8988T (cell line): ENCODE measurements at regions not wholly inside any gene's neighbourhood (a gene's known extent, or its start where the extent isn't known, plus 50 kb on each side); places are given as distances from the start of the nearest gene placed in this dataset.
"Not testable (repeated sequence)": the region's sequence is repeated elsewhere in the genome, so short reads cannot be mapped to it uniquely, and the experiment has no call there.

Source experiments
- DNase-seq: peaks from one replicate; pipeline ENCODE4 v3.0.0; 2011

DNA sequence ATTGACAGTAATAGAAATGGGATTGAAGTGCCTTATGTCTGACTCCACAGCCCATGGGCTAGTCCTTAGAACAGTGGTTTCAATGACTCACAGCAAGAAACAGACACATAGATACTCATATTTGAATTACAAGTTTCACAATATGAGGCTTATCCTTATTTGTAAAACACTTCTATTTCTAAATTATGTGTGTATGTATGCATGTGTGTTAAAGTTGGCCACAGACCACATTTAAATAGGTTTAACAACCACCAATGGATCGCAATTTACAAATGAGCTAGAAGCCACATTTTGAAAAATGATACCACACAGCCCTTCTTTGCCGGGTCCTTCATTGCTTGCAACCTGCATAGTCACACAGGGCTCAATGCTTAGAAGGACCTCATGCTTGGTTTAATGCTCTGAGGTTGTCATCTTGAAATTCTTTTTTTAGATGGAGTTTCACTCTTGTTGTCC is 157.8 kb upstream of the PREP start:
- DNase-seq, result no peak

DNA sequence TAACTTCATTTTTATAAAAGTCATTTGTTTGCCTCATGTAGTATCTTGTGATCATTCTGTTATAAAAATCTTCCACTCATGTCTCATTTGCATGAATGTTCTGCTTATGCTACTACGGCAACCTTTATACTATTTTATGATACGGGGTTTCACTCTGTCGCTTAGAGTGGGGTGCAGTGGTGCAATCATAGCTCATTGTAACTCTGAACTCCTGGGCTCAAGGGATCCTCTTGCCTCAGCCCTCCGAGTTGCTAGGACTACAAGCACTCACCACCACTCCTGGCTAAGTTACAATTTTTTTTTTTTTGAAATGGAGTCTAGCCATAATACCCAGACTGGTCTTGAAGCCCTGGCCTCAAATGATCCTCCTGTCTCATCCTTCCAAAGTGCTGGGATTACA is 154.4 kb upstream of the PREP start:
- DNase-seq, result no peak

DNA sequence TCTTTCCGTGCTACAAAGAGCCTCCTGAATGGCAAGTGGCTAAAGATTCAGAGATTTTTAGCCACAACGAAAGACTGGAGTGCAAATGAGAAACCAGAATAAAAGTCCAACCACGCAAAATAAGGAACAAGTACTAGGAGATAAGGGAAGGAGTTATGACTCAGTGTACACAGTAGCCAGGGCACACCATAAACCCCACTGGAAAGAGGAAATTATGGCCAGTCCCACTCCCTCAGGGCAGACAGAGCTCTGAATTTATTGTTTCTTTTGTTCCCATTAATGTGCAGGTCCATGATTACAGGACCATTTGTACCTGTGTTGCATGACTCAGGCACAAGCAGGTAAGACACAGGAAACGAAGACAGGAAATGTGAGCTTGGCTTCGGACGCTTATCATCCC is 150.3 kb upstream of the PREP start:
- no peak for DNase-seq

DNA sequence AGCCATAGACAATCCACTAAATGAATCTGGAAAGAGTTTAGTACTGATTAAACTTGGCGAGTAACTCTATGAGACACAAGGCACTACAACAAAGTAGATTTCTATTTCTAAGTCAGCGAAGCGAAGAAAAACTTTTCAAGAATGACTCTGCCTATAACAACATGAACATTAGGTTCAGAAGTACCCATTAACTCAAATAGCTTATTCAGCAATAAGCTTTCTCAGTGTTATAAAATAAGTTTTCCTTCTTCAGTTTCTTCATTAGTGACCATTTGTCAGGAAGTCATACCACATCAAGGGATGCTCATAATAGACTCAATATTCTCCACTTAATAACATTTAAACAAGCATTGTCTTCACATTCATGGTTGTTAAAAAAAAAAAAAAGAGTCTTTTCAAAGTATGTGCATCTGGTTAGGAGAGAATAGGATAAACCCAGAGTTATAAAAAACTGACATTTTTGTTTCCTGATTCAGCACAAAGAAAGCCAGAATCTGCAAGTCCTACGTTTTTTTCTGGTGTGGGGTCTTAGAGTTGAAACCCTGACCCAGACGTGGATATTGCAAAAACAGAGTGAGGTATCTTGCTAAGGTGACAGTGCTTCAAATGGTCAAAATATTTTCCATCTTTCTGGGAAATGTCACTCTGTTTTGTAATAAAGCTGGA is 148.2 kb upstream of the PREP start:
- DNase-seq, result no peak

DNA sequence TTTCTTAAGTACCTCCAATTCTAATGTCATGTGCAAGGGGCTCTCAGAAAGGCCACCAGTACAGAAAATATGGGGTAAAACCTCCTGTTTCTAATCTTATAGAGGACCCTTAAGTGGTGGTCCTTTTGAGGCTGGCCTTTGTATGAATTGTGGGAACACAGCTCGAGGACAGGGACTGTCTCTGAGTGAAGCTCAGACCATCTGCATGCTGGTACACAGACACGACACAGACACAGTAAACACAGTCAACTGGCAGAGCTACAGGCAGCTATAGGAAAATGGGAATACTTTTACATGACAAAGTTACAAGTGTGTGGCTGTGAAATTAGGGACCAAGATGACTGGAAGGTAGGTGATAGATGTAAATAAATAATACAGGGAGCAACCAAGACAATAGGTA is 143.9 kb upstream of the PREP start:
- DNase-seq, result no peak

DNA sequence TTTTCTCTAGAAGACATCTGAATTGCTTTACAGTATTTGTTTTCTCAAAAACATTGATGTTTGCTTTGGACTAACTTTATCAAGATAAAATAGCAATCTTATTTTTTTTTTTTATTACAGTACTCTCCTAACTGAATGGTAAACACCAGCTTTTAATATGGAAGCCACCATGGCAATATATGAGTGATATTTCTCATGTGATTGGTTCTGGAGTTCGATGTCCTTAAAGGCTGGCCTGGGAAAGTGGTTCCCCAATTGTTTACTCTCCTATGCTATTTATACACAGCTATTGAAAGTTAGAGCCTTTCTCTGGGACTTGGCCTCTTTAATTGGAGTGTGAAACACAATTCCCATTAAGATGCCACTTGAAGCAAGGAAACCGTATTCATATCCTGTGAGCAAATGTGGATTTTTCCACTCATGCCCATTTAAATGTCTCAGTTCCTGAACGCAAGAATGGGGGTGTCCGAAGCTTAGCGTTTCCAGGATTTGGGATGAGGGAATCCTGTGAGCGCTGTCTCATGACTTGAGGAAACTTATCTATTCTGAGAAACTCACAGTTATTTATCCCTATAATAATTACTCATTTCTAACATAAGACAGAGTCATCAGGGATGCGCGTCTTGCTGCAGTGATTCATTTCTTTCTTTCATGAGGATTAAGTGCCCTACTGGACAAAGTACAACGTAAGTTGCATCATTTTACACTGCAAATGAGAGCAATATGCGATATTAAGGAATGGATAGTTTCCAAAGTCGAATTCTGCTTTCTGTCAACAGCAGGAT is 143.3 kb upstream of the PREP start:
- no peak for DNase-seq

DNA sequence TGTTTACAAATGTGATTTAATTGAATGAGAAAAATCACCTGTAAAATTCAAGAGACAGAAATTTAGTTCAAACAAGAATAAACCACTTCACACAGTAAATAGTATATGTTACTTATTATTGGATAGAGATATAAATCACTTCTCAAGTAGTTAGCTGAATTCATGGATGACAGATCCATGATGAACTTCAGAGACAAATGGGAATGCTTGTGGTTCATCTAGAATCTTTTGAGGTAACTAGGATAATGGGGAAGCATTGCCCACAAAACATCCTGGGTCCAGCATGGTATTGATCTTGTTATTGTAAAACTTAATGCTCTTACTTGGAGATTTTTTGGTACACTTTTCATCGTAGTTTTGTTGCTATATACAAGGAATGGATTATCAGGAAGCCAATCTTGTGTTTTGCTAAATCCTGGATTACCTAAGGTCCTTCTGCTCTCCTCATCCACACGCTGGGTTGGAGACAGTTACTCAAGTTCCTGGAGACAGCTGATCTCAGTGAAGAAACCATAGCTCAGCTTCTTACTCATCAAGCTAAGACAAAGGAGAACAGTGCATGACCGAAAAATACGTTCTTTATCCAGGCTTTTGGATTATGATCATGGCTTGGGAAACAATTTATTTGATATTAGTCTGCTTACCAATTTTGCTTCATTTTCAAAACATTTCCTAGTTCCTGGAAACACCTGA is 142.5 kb upstream of the PREP start:
- no peak for DNase-seq

DNA sequence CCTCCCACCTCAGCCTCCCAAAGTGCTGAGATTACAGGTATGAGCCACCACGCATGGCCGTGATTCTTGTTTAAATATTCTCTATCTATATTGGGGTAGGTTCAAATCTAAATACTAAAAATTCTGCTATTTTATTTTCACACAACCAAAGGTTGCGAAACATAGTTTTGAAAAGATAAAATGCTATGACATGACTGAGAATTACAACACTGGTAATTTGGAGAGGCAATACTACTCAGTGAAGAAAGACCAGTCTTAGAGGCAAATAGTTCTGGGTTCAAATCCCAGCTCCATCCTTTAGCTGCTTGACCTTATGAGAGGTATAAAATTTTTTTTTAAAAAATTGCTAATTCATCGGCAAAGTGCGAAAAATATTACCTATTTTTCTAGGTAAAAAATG is 137.0 kb upstream of the PREP start:
- DNase-seq, result no peak

DNA sequence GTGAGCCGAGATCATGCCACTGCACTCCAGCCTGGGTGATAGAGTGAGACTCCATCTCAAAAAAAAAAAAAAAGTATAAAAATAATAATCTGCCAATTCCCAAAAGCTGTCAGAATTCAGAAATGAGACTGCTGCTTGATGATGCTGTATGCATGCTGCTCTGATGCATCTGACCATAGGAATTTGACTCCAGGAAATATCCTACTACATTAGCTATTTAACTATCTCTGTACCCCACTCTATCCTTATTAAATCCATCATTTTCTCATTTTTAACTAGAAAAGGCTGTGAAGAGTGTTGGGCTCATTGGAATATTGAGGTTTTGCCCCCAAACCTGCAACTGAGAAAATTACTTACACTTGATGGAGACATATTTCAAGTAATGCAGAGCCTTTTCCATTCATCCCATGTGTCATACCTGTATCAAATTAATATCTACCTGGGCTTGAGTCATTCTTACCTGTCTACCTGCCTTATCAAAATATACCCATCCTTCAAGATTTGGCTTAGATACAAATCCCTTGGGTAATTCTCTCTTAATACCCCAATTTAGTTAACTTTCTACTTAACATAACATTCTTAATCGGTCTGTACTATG is 135.2 kb upstream of the PREP start:
- no peak for DNase-seq

DNA sequence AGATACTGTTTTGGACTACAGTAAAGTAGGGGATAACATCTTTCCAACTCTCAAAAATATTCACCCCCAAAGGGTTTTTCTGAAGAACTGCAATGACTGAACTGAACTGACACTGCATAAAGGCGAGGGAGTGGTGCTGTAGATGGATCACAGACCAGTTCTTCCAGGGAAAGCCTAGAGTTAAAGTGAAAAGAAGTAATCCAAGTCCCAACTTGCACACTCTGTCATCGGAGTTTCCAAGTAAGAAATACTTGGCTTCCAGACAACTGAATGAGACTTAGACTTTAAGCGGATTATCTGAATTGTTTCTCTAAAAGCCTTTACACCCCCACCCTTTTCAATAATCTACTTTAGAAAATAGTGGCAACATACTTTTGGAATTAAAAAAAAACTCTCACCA is 134.1 kb upstream of the PREP start:
- DNase-seq, result no peak

DNA sequence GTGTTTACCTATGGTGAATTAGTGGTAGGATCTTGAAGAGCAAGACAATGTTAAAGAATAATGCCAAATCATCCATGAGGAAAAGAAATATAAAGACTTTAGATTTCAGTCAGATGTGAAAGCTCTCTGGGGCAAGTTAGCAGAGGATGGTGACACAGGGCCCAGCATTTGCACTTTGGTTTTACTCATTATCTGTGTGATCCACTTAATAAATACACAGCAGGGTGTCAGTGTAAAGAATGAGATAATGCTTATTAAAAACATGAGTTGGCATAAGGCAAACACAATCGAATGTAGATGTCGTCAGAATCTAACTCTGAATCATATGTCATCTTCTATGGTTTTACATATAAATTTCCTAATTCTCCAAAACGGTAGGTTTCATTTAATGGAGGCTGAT is 130.4 kb upstream of the PREP start:
- no peak for DNase-seq

DNA sequence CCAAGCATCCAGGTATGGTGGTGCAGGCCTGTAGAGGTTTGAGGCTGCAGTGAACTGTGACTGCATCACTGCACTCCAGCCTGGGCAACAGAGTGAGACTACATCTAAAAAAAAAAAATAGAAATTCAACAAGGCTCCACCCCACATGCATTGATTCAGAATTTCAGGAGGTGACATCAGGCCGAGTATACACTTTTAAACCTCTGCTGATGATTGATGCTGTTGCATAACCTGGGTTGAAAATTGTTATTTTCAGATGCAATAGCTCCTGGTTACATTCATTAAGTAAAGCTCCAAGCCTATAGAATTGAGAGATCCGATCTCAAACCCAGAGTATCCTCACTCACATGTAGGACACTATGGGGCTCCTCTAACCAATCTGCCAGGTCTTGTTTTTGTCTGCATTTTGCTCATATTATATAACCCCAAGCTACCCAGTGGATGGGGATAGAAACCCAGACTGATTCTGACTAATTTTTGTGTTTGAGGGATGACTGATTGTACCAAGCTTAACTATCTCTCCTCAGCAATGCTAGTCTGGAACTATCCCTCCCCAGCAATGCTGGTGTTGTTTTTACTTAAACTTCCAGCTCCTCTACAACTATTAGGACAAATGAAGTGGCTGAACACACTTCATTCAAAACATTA is 123.5 kb upstream of the PREP start:
- no peak for DNase-seq

DNA sequence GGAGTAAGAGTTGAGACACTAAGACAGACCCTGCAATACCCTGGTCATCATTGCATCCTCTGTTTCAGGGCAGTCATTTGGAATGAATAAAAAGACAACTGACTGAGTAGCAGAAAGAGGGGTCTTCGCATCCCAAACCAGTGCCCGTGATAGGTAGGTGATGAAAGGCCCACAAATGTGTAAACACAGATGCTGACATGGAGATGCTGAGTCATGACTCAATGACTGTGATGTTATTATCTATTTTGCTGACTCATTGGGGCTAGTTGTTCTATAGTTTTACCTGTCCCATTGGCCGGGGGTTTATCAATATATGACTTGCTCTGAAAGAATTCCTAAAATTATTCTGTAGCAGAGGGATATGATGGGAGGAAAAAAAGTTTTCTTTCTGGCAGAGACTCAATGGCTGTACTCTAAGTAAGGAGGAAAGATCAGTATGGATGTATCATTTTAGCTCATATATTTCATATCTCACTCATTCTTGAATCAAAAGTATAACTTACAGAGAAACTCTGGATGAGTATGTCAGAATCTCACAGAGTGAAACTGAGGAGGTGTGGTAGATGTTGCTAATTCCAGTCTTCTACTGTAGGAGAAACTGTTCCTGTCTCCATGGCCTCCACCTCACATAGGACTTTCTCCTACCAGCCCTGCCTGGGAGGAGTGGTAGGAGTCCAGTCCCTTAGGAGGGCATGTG is 119.9 kb upstream of the PREP start:
- DNase-seq, result no peak

DNA sequence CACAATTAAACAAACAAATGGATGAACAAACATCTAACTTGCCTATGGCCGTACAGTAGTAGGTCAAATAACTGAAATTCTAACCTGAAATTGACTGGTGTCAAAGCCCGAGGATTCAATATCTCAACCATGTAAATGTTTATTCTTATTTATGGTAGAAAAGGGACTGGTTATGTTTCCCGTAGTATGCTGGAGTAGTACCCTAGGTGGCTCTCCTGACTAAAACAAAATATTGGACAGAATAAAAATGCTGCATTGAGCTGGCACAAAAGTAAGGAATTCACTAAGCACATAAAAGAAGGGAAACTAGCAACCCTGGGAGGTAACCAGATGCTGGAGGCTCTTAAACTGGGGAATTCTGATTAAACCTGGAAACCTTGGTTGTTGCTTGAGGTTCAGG is 117.1 kb upstream of the PREP start:
- no peak for DNase-seq

DNA sequence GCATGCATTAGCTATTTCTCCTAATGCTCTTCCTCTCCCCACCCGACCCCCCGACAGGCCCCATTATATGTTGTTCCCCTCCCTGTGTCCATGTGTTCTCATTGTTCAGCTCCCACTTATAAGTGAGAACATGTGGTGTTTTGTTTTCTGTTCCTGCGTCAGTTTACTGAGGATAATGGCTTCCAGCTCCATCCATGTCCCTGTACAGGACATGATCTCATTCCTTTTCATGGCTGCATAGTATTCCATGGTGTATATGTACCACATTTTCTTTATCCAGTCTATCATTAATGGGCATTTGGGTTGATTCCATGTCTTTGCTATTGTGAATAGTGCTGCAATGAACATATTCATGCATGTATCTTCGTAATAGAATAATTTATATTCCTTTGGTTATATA is 116.1 kb upstream of the PREP start:
- not testable (repeated sequence) for DNase-seq

DNA sequence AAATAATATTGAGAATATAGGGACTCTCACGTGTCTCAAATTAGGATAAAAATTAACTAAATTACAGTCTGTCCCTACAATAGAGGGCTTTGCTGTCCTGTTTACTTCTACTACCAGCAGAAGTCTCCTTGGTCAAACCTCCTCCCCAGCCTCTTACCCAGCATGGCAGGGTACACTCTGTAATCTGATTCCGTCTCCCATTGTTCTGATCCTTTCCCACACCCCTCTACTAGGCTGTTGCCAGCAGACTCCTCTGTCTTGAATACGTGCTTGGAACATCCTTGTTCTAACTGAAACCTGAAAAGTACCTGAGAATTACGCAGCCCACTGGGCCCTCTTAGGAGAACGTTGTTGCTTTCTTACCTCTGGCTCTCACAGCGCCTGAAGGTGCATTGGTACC is 112.2 kb upstream of the PREP start:
- no peak for DNase-seq

DNA sequence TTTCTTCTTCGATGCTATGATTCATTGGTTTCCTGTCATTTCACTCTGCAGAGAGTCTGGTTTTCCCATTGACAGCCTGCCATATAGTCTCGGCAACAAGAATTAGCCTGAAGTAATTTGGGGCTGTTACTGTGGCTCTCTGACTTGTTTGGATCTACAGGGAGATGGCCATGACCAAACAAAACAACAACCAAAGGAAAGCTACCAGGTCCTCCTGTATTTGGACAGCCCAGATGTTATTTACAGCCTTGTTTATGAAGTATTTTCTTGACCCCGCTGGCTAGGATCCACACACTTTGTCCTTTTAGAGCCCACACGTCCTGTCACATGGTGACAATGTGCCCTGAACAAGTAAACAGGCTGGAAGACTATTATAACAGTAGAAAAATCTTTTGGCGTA is 111.4 kb upstream of the PREP start:
- no peak for DNase-seq

DNA sequence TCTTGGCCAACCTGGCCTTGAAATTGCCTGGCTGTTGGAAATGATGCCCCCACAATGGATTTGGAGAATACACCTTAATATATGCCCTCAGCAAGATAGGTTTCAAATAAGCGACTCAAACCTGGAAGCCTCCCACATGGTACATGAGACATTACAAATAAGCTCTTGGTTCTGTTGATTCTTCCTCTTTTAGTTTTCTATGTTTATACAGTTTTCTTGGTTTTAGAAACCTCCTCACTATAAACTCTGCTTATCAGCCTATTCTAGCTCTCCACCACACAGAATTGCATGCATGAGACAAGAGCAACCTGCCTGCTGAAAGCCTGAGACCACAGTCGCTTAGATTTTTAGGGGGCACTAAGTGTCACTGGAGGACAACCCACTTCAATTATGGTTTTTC is 108.8 kb upstream of the PREP start:
- DNase-seq, result no peak

DNA sequence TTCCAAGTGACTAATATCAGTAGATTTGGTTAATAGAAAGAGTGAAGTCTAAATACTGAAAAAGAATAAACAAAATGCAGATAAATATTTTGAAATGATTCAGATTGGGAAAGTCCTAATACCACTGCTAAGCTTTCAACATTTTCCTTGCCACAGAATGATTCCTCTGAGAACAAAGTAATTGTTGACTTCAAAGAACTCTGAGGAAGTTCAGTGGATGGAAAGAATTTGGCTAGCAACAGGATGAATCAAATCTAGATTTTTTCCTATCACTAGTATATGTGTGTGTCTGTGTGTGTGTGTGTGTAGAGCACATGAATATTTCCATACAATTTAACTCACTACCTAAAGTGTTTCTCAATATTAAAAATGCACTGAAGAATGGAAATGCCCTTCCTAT is 107.9 kb upstream of the PREP start:
- no peak for DNase-seq

DNA sequence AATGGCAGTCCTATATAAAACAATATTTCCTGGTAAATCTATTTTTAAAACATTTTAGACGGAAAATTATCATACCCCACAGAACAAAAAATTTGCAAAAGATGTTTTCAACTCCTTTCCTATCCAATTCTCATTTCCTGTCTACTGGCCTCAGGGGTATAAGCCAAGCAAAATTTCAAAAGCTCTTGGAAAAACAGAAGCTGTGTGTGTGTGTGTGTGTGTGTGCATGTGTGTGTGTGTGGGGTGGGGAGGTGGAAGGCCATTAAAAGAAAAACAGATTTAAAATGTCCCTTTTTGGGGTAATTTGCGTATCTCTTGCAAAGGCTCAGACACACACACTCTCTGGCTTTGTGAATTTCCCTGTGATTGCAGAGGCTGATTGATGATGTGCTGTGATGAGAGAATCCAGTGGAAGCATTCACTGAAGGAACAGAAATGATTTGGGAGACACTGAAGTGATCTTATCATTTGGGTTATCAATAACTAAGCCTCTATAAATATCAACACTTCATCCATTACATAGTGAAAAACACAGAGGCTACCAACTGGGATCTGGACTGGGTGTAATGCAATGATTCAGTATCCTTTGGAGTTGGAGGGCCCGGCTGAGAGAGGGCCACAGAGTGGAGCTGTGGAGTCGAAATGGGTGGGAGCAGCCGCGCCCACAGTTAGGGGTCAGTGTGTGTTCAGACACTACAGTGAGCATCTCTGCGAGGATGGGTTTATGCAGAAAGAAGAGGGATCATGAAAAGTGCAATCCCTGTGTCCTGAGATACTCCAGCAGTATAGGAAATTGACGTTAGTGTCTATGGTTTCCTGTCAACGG is 106.8 kb upstream of the PREP start:
- peak; percentile 13 for DNase-seq

DNA sequence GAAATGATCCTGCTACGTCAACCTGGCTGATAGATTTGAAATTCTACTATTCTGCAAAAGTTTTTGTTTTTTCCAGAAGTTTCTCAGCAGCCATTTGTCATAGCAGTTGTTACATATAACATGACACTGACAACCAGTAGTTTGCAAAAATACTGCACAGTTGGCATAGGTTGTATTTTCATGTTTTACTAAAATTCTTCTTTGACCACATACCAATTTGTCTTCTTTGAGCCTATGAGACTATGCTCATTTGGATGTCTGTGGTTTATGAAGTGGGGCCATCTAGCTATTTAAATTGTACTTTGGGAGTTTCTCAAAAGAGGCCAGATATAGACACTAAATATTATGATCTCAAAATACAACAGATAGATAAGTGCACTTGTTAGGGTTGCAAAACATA is 104.9 kb upstream of the PREP start:
- no peak for DNase-seq

DNA sequence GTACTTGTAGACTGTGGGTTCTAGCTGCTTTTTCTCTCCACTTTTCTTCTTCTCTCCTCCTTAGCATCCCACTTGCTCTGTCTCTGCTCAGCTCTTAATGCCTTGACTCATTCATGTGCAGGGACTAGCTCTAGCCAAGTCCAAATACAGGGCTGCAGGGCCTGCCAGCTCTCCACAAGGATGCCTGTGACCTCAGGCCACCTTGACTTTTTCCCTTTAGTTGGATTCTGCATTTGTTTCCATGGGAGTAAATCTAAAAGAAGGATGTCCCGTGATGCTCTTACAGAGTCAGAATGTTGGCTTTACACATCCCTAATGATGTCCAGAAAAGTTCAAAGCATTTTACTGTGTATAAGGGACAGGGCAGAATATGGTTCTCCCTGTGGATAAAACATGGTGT is 101.8 kb upstream of the PREP start:
- DNase-seq, result no peak
